H4 (cell line): ENCODE measurements at regions not wholly inside any gene's neighbourhood (a gene's known extent, or its start where the extent isn't known, plus 50 kb on each side); places are given as distances from the start of the nearest gene placed in this dataset.

ENCODE experiments used
- DNase-seq: peaks from one replicate; pipeline ENCODE4 v3.0.0-alpha.2; 2015; ENCODE audit warnings: low spot score

GRCh38 chr2:145157741-145158591, 638.0 kb upstream of the ZEB2 start:
- peak; percentile 92 for DNase-seq

- DNase-seq: no peak
Measured at GRCh38 chr2:145157036-145157675, 637.2 kb upstream of the ZEB2 start.

- DNase-seq: no peak
Measured at GRCh38 chr2:145156199-145156598, 636.3 kb upstream of the ZEB2 start.

- no peak for DNase-seq
Measured at GRCh38 chr2:145155196-145155595, 635.3 kb upstream of the ZEB2 start.

GRCh38 chr2:145154731-145155130, 634.8 kb upstream of the ZEB2 start:
- no peak for DNase-seq

- no peak for DNase-seq
Measured at GRCh38 chr2:145146691-145147090, 626.8 kb upstream of the ZEB2 start.

- no peak for DNase-seq
Measured at GRCh38 chr2:145144131-145144728, 624.3 kb upstream of the ZEB2 start.

- DNase-seq: no peak
Measured at GRCh38 chr2:145141981-145142380, 622.1 kb upstream of the ZEB2 start.

GRCh38 chr2:145140658-145141057, 620.7 kb upstream of the ZEB2 start:
- DNase-seq: no peak

- DNase-seq: no peak
Measured at GRCh38 chr2:145138626-145139025, 618.7 kb upstream of the ZEB2 start.

- no peak for DNase-seq
Measured at GRCh38 chr2:145137901-145138300, 618.0 kb upstream of the ZEB2 start.

GRCh38 chr2:145137211-145137610, 617.3 kb upstream of the ZEB2 start:
- no peak for DNase-seq

GRCh38 chr2:145136702-145137101, 616.8 kb upstream of the ZEB2 start:
- DNase-seq: no peak

- DNase-seq: no peak
Measured at GRCh38 chr2:145126146-145126545, 606.2 kb upstream of the ZEB2 start.

- DNase-seq: no peak
Measured at GRCh38 chr2:145124085-145124484, 604.2 kb upstream of the ZEB2 start.

- DNase-seq: no peak
Measured at GRCh38 chr2:145123606-145124005, 603.7 kb upstream of the ZEB2 start.

GRCh38 chr2:145119225-145119624, 599.3 kb upstream of the ZEB2 start:
- no peak for DNase-seq

GRCh38 chr2:145116834-145117725, 597.2 kb upstream of the ZEB2 start:
- DNase-seq: no peak

- DNase-seq: no peak
Measured at GRCh38 chr2:145116056-145116455, 596.1 kb upstream of the ZEB2 start.

- DNase-seq: peak; percentile 70
Measured at GRCh38 chr2:145114726-145115125, 594.8 kb upstream of the ZEB2 start.

GRCh38 chr2:145112467-145112866, 592.5 kb upstream of the ZEB2 start:
- no peak for DNase-seq
